HG03520 (cell line): ENCODE measurements at regions not wholly inside any gene's neighbourhood (a gene's known extent, or its start where the extent isn't known, plus 50 kb on each side); places are given as distances from the start of the nearest gene placed in this dataset.
"Not testable (repeated sequence)": the region's sequence is repeated elsewhere in the genome, so short reads cannot be mapped to it uniquely, and the experiment has no call there.

Experiments used
- ATAC-seq: cut with Tn5 transposase; IDR thresholded peaks from one replicate; pipeline ENCODE4 v1.9.1; 2021; ENCODE audit warnings: mild to moderate bottlenecking, moderate library complexity; ENCODE audit not compliant: unreplicated experiment

DNA sequence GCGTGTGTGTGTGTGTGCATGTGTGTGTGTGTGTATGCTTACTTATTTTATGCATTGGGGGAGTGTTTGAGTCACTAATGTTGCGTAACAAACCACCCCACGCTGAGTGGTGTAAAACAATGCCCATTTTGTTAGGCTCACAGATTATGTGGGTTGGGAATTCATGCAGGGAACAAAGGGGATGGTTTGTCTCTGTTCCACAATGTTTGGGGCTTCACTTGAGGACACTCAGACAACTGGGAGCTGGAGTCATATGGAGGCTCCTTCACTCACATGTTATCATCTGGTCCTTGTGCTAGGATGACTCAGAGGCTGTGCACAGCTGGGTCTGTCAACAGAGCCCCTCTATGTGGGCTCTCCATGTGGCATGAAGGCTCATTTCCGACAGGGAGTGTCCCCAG, 51.3 kb upstream of the LARGE1 start:
- no peak for ATAC-seq

DNA sequence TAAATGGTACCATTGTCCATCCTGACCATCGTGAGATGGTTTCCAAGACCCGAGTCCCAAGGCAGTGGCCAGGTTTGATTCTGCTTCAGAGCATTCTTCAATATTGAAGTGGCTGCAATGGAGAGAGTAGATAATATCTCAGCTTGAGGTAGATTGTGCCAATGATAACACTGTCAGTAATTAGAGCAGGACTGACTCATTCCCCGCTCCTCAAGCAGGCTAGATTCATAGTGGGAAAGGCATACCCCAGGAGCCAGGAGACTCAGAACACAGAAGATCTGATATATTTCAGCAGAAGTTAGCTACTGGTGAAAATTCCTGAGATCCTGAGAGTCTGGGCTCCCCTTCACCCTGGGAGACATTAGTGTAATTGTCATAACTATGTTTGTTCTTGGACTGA, 55.6 kb upstream of the LARGE1 start:
- no peak for ATAC-seq

DNA sequence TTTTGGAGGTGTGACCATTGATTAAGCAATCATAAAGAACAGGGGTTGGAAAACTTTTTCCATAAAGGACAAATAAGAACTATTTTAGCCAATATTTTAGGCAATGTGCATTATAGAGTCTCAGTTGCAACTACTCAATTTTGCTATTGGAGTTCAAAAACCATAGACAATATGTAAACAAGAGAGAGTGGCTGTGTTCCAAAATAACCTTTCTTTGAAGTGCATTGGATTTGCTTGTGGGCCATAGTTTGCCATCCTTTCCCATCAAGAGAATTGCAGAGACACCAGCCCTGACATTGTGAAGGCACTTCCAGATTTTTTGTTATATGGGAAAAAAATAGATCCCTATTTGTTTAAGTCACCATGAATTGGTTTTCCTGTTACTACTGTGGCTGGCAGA, 63.3 kb upstream of the LARGE1 start:
- no peak for ATAC-seq

DNA sequence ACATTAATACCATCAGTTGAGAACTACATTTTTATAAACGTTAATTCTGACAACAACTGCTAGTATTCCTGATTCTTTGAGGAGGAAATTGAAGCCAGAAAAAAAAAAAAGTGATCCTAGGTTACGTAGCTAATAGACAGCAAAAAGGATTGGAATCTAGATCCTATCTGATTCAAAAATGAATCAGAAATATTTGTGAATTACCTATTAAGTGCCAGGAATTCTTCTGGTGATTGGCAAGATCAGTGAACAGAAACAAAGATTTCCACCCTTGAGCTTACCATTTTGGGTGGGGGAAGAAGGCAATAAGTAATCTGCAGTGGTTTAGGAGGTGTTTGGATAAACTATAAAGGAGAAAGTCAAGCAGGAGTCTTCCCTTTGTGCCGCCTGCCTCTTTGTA, 63.9 kb upstream of the LARGE1 start:
- no peak for ATAC-seq

DNA sequence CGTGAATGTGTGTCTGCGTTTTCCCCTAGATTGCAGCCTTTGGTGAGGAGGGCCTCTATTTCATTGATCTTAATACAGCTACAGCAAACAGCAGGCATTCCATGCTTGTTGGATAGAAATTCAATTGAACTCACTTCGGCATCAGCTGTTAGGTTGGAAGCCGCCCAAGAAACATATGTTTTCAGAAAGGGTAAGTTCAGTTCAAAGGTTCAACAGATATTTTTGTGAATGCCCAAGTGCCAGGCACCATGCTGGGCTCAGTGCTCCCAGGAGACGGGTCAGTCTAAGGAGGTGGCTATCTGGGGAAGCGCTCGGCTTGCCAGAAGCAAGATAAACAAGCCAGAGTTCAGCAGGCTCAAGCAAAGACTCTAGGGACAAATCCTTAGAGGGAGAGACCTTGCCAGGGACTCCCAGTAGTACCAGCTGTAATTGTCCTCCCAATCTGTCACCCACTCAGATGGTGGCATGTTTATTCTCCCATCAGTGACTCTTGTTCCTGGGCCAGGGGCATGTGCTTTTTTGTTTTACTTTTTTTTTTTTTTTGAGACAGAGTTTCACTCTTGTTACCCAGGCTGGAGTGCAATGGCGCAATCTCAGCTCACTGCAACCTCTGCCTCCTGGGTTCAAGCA, 64.5 kb upstream of the LARGE1 start:
- ATAC-seq: no peak

DNA sequence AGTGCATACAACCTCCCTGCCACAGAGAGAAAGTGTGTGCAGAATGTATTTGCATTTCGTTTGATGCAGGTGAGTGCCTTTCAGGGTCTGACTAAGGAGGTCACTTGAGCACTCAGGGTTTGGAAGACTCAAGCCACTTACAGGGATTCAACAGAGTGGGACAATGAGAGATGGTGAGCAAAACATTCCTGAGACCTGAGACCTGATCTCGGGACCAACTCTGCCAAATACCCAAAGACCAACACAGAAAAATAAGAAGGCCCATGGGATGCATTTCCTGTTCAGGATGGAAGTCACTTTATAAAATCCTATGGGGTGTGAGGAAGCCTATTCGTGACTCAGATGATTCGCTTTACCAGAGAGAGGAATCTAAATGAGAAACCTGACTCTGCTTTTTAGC, 65.2 kb upstream of the LARGE1 start:
- ATAC-seq: no peak

DNA sequence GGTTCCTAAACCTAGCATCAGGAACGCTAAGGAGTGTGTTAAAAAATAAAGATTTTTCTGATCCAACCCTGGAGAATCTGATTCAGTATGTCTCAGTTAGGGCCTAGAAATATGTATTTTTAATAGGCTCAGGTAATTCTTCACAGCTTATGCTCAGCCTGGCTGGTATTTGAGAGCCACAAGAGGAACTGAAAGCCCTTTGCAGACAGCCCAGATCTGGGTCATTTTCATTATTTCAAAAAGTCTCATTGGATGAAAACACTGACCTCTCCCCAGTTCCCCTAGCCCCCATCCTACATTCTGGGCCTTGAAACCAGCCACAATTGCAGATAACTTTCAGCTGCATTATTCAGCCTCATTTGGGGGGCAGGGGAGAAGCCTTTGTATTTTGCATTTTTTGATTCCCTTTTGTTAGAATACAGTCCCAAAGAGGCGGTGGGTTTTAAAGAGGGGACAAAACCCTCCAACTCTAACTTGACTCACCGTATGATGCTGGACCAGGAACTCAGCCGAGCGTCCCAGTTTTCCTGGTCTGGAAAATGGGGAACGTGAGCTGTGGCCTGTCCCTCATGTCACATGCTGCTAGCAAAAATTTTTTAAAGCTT, 66.0 kb upstream of the LARGE1 start:
- ATAC-seq: no peak

DNA sequence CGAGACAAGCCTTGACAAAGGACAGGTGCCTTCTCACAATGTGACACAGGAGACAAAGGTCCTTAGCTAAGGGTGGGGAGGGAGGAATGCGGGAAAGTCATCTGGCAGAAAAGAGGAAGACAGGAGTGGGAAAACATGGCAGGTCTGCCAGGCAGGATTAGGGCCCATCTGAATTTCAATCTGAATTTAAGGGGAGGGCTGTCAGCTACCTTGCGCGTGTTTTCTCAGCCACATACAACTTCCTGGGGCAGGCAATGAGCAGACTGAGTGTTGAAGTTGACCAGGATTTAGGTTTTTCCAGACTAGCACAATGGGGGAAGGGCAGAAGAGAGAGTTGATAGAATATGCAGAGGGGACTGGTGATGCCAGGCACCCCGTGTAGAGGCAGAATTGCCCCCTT, 66.7 kb upstream of the LARGE1 start:
- no peak for ATAC-seq

DNA sequence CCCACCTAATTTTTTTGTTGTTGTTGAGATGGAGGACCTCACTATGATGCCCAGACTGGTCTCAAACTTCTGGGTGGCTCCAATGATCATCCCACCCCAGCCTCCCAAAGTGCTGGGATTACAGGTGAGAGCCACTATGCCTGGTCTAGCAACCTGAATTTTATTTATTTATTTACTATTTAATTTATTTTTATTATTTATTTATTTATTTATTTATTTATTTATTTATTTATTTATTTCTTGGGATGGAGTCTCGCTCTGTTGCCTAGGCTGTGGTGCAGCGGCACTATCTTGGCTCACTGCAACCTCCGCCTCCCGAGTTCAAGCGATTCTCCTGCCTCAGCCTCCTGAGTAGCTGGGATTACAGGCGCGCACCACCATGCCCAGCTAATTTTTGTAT, 69.0 kb upstream of the LARGE1 start:
- not testable (repeated sequence) for ATAC-seq

DNA sequence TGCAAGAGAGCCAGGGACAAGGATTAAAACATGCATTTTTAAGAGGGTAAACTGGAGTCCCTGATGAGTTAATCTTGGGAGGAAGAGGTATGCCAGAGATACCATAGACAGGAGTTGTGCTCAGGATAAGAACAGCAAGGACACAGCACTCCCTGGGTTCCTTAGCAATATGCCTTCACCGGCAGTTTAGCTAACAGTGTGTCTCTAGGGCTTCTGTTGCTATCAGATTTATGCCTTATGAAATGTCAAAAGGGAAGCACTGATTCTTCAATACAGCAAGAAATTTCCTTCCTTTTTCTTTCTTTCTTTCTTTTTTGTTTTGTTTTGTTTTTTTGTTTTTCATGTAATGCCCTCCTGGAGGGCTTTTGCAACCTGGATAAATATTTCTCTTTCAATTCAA, 71.3 kb upstream of the LARGE1 start:
- ATAC-seq: no peak

DNA sequence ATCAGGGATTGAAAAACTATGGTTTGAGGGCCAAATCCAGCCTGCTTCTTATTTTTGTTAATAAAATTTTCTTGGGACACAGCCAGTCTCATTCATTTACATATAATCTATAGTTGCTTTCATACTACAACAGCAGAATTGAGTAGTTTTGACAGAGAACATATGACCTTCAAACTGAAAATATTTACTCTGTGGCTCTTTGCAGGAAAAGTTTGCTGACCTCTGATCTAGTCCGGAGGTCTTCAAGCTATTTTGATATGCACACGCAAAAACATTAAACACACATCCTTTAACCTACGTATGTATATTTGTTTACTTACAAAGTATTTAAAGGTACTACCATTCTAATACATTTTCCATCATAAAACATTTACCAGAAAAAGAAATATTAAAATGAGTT, 76.5 kb upstream of the LARGE1 start:
- ATAC-seq: no peak

DNA sequence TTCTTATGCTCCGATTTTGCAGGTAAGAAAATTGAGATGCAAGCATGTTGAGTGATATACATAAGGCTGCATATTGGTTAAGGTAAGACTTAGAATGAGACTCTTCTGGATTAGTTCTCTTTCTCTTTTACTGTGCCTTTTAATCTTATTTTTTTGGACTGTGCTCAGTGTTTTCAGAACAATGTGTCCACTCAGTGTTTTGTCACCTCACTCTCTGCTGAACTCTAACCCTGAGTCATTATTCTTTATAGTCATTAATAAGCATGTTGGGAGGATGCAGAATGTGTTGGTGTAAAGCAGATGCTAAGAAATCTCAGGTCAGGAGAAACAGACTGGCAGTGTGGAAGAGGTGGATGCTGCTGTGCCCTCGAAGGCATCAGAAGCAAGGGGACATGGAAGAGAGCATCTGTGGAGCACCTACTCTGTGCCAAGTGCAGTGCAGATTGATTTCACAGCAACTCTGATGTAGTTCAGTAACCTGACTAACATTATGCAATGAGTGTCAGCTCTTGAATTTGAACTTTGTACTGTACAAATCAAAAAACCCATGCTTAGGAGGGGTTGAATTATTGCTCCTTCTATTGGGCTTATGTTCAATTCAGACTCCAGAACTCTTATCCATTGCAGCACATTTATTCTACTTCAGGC, 80.7 kb upstream of the LARGE1 start:
- ATAC-seq: no peak

DNA sequence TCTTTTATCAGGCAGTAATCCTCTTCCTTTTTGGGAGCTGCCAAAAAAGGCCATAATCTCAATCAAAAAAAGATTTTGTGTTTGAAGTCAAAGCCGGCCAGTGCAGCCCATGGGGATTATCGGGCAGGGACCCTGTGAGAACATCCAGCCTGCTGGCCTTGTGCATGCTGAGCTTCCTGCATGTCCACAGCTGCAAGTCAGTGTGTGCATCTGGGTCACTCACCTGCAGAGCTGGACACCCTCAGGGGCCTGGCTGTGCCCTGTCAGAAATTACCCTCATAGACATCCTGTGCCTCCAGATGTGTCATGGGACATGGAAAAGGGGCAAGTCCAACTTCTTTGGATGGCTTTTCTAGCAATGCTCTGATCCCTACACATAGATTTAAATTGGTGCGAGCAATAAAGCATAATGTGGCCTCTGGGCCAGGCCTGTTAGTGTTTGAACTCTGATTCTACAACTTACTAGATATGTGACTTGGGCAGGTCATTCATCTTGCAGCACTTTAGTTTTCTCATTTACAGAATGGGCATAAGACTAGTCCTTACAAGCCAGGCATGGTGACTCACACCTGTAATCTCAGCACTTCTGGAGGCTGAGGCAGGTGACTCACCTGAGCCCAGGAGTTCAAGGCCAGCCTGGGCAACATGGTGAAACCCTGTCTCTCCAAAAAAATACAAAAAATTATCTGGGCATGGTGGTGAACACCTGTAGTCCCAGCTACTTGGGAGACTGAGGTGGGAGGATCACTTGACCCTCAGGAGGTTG, 81.6 kb upstream of the LARGE1 start:
- no peak for ATAC-seq

DNA sequence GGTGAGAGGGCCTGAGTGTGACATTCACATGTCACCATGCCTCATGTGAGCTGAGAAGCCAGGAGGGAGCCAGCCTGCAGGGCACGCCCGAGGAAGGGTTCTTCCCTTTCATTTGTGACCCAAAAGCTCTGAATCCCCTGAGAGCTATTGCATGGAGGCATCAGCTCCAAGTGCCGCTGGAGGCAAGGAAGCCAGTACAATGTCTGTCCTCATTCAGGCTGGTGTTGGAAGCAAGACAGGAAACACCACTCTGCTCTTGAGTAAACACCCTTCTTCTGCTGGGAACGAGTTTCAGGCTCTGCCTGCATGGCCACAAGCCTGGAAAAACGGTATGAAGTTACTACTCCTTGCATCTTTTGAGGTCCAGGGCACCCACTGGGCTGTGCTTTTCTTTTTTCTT, 83.8 kb upstream of the LARGE1 start:
- no peak for ATAC-seq

DNA sequence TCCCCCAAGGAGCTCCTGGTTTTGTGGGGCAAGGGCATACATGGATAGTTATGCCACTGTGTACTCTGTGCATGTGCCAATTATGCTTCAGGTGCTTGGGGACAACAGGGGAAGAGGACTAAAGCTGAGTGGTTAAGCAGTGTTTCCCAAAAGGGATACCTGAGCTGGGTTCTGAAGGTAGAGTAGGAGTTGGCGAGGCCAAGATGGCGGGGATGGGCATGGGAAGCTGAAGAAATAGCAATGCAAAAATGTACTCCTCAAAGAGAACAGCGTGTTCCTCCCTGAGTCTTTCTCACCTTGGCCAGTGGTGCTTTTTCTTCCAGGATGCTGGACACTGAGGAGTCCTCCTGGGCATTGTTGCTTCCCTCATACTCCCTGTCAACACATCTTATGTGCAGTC, 90.0 kb upstream of the LARGE1 start:
- no peak for ATAC-seq

DNA sequence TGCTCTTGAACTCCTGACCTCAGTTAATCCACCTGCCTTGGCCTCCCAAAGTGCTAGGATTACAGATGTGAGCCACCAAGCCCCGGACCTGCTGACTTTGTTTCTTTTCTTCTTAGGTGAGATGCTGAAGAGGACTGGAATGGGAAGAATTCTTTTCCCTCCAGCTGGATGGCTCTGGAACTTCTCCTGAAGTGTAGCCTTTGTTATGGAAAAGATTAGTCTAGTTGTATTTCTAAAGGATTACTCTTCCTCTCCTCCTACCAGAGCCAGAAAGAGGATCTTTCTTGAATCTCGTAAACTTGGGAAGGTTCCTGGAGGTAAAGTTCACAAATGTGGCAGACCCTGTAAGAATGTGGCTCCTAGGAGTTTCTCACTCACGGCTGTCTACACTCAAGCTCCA, 95.4 kb upstream of the LARGE1 start:
- no peak for ATAC-seq

DNA sequence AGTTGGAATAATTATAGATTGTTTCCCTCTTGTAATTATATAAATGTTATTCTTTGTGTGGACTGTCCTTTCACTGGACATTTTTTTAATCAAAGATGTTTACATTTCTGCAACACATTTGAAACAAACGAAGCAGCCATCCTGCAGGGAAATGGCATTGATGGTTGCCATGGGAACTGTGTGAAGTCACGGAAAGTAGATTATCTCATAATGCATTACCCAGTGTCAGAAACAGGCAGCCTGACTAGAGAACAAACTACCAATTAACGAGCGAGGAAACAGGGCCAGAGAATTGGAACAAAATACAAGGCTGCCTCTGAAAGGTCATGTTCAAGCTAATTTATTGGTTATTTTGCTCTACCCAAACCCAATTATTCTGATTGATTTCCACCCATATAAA, 96.9 kb upstream of the LARGE1 start:
- no peak for ATAC-seq

DNA sequence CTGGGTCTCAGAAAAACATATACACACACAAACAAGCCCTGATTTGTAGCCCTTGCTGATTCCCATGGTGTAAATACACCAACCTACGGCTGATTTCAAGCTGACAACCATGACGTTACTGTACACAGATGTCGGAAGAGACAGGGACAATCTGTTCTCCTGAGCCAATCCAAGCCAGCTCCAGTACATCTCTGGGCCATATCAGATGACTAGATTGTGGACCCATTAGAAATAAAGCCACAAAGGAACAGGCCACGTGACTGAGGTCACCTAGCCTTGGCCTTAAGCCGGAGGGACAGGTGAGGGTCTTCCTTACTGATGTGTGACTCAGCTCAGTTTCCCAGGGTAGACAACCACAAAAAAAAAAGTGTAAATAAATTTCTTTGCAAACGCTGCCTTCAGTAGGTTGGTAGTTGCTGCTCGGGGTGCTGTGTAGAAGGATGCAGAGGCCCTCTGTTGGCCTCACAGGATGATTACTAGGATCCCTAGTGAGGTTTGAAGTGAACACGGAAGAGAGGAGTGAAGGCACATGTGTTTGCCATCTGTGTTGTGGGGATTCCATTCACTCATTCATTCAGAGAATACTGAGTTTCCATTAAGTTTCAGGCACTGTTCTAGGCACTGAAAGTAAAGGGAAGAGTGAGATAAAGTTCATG, 99.0 kb upstream of the LARGE1 start:
- ATAC-seq: no peak

DNA sequence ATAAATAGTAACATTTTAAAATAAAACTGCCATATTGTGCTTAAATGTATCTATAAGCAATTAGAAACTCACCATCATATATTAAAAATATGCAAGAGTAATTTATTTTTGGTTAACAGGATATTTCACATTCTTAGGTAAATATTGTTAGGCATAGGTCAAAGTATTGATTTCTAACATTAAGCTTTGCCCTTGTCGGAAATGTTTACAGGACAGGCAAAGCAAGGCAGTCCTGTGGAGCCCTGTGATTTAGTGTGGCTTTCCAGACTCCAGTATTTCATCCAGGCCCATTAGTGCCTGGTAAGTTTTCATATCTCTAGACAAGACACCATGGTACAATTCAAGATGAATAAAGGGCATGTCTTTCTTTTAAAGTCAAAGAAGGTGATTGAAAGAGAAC, 114.9 kb upstream of the LARGE1 start:
- no peak for ATAC-seq

DNA sequence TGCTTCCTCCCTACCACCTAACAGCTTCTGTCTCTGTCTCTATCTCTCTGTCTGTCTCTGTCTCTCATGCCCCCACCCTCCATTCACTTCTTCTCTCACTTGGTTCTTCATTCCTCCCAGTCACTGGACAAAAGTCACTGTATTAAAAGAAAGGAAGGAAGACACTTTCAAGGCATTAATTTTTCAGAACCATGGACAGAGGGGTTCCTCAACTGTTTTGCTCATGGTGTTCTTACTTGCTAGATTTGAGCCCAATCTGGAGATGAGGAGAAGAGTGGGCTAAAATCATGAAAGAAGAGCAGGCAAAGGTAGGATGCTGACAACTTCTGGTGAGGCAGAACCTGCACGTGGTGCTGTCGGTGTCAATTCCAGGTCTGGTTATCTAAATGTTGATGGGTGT, 116.7 kb upstream of the LARGE1 start:
- ATAC-seq: no peak

DNA sequence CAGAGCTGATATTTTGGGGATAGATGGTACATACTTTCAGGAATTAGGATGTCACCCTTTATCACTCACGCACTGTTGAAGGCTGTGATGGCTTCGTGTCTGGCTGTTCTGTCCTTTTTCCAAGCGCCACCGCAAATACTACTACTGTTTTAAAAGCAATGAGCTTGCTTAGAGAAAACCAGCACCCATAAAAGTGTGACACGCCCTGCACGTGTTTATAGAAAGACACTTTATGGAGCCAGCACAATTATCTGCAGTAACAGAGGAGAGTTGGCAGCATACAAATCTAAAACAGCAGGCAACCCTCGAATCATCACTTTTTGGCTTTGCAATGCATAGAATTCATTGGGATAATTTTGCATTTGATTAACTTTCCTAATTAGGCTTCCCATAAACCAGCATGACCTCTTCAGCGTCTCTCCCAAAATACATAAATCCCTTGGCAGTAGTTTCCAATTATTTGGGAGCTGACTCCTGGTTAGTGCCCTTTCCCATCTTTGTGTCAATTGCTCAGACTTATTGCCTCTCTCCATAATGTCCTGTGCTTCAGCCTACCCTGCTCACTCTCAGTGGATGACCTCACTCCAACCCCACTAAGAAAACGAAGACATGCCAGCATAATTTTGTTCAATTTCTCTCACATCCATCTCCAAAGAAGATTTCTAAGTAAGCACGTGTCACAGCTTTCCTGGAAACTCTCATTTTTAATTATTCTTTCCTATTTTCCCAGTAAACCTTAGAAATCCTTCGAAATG, 118.7 kb upstream of the LARGE1 start:
- ATAC-seq: no peak
